ENCODE measurements at regions not wholly inside any gene's neighbourhood (a gene's known extent, or its start where the extent isn't known, plus 50 kb on each side); places are given as distances from the start of the nearest gene placed in this dataset.
"Not testable (repeated sequence)": the region's sequence is repeated elsewhere in the genome, so short reads cannot be mapped to it uniquely, and the experiment has no call there.

GRCh38 chr4:3875466-3875865 is 109.3 kb downstream of the ADRA2C start:
- Histone ChIP-seq H3K27me3 (ENCODE audit: control insufficient read depth, insufficient read depth, low read length) (peaks cover 5% of the 10 kb centered on the region; the same call in 1 of the 2 replicates), H3K36me3 (ENCODE audit: control insufficient read depth, insufficient read depth, low read length) (no peaks in the 10 kb centered on the region), H3K9me3 (ENCODE audit: control insufficient read depth, insufficient read depth, low read length) (no peaks in the 10 kb centered on the region), H3K4me1 (ENCODE audit: control insufficient read depth, insufficient read depth, low read length) (peaks cover 7% of the 10 kb centered on the region), H3K27ac (ENCODE audit: low read length) (no peak overlapping the region), H3K4me3 (ENCODE audit: low read length) (no peak overlapping the region)
- WGBS (ENCODE audit: insufficient coverage, insufficient read length), result no CpG with 5 or more reads among the region's 4 CpGs
- no peak for DNase-seq (ENCODE audit: low read depth, low spot score)

GRCh38 chr4:3876057-3876845 is 110.1 kb downstream of the ADRA2C start:
- not testable (repeated sequence) for H3K27ac ChIP-seq (ENCODE audit: low read length); H3K27me3 ChIP-seq (ENCODE audit: control insufficient read depth, insufficient read depth, low read length); H3K36me3 ChIP-seq (ENCODE audit: control insufficient read depth, insufficient read depth, low read length); H3K4me3 ChIP-seq (ENCODE audit: low read length); DNase-seq (ENCODE audit: low read depth, low spot score); H3K4me1 ChIP-seq (ENCODE audit: control insufficient read depth, insufficient read depth, low read length); H3K9me3 ChIP-seq (ENCODE audit: control insufficient read depth, insufficient read depth, low read length)
- no CpG with 5 or more reads among the region's 24 CpGs for WGBS (ENCODE audit: insufficient coverage, insufficient read length)

GRCh38 chr4:3877236-3877635 is 111.1 kb downstream of the ADRA2C start:
- Histone ChIP-seq H3K27ac (ENCODE audit: low read length) (no peak overlapping the region), H3K27me3 (ENCODE audit: control insufficient read depth, insufficient read depth, low read length) (peaks cover 4% of the 10 kb centered on the region; the same call in 1 of the 2 replicates), H3K4me1 (ENCODE audit: control insufficient read depth, insufficient read depth, low read length) (peaks cover 6% of the 10 kb centered on the region), H3K36me3 (ENCODE audit: control insufficient read depth, insufficient read depth, low read length) (no peaks in the 10 kb centered on the region), H3K4me3 (ENCODE audit: low read length) (no peak overlapping the region), H3K9me3 (ENCODE audit: control insufficient read depth, insufficient read depth, low read length) (no peaks in the 10 kb centered on the region)
- DNase-seq (ENCODE audit: low read depth, low spot score), result no peak

GRCh38 chr4:3877868-3878267 is 111.7 kb downstream of the ADRA2C start:
- DNase-seq (ENCODE audit: low read depth, low spot score), result no peak
- Histone ChIP-seq H3K27me3 (ENCODE audit: control insufficient read depth, insufficient read depth, low read length) (no peaks in the 10 kb centered on the region; the same call in 1 of the 2 replicates), H3K36me3 (ENCODE audit: control insufficient read depth, insufficient read depth, low read length) (no peaks in the 10 kb centered on the region), H3K9me3 (ENCODE audit: control insufficient read depth, insufficient read depth, low read length) (no peaks in the 10 kb centered on the region), H3K4me3 (ENCODE audit: low read length) (no peak overlapping the region), H3K4me1 (ENCODE audit: control insufficient read depth, insufficient read depth, low read length) (peaks cover 2% of the 10 kb centered on the region; the same call in 1 of the 2 replicates), H3K27ac (ENCODE audit: low read length) (no peak overlapping the region)
- no CpG with 5 or more reads among the region's 1 CpG for WGBS (ENCODE audit: insufficient coverage, insufficient read length)

- Histone ChIP-seq H3K27ac (ENCODE audit: low read length) (no peak overlapping the region), H3K4me3 (ENCODE audit: low read length) (no peak overlapping the region), H3K9me3 (ENCODE audit: control insufficient read depth, insufficient read depth, low read length) (no peaks in the 10 kb centered on the region), H3K4me1 (ENCODE audit: control insufficient read depth, insufficient read depth, low read length) (peaks cover 2% of the 10 kb centered on the region; the same call in 1 of the 2 replicates), H3K36me3 (ENCODE audit: control insufficient read depth, insufficient read depth, low read length) (no peaks in the 10 kb centered on the region), H3K27me3 (ENCODE audit: control insufficient read depth, insufficient read depth, low read length) (no peaks in the 10 kb centered on the region; the same call in 1 of the 2 replicates)
- no CpG with 5 or more reads among the region's 2 CpGs for WGBS (ENCODE audit: insufficient coverage, insufficient read length)
- no peak for DNase-seq (ENCODE audit: low read depth, low spot score)
Measured at GRCh38 chr4:3878678-3879077, 112.5 kb downstream of the ADRA2C start.

GRCh38 chr4:3879681-3880614 is 113.8 kb downstream of the ADRA2C start:
- Histone ChIP-seq H3K36me3 (ENCODE audit: control insufficient read depth, insufficient read depth, low read length) (no peaks in the 10 kb centered on the region), H3K4me3 (ENCODE audit: low read length) (no peak overlapping the region; the same call in 1 of the 2 replicates), H3K27me3 (ENCODE audit: control insufficient read depth, insufficient read depth, low read length) (no peaks in the 10 kb centered on the region; the same call in 1 of the 2 replicates), H3K9me3 (ENCODE audit: control insufficient read depth, insufficient read depth, low read length) (no peaks in the 10 kb centered on the region), H3K4me1 (ENCODE audit: control insufficient read depth, insufficient read depth, low read length) (peaks cover 2% of the 10 kb centered on the region; the same call in 1 of the 2 replicates), H3K27ac (ENCODE audit: low read length) (no peak overlapping the region)
- no CpG with 5 or more reads among the region's 46 CpGs for WGBS (ENCODE audit: insufficient coverage, insufficient read length)
- no peak for DNase-seq (ENCODE audit: low read depth, low spot score)

- Histone ChIP-seq H3K4me3 (ENCODE audit: low read length) (no peak overlapping the region; the same call in 1 of the 2 replicates), H3K4me1 (ENCODE audit: control insufficient read depth, insufficient read depth, low read length) (peaks cover 2% of the 10 kb centered on the region; the same call in 1 of the 2 replicates), H3K27me3 (ENCODE audit: control insufficient read depth, insufficient read depth, low read length) (no peaks in the 10 kb centered on the region; the same call in 1 of the 2 replicates), H3K36me3 (ENCODE audit: control insufficient read depth, insufficient read depth, low read length) (no peaks in the 10 kb centered on the region), H3K27ac (ENCODE audit: low read length) (no peak overlapping the region), H3K9me3 (ENCODE audit: control insufficient read depth, insufficient read depth, low read length) (no peaks in the 10 kb centered on the region)
- DNase-seq (ENCODE audit: low read depth, low spot score), result peak; percentile 84
- WGBS (ENCODE audit: insufficient coverage, insufficient read length), result no CpG with 5 or more reads among the region's 18 CpGs
Measured at GRCh38 chr4:3880615-3881120, 114.5 kb downstream of the ADRA2C start.

GRCh38 chr4:3882316-3882885 is 116.2 kb downstream of the ADRA2C start:
- not testable (repeated sequence) for H3K9me3 ChIP-seq (ENCODE audit: control insufficient read depth, insufficient read depth, low read length); H3K27me3 ChIP-seq (ENCODE audit: control insufficient read depth, insufficient read depth, low read length); H3K27ac ChIP-seq (ENCODE audit: low read length); H3K36me3 ChIP-seq (ENCODE audit: control insufficient read depth, insufficient read depth, low read length); H3K4me1 ChIP-seq (ENCODE audit: control insufficient read depth, insufficient read depth, low read length); DNase-seq (ENCODE audit: low read depth, low spot score); H3K4me3 ChIP-seq (ENCODE audit: low read length)
- WGBS (ENCODE audit: insufficient coverage, insufficient read length), result no CpG with 5 or more reads among the region's 12 CpGs

- not testable (repeated sequence) for H3K27ac ChIP-seq (ENCODE audit: low read length)
Measured at GRCh38 chr4:3884261-3884660, 118.1 kb downstream of the ADRA2C start.

GRCh38 chr4:3893590-3893989 is 127.4 kb downstream of the ADRA2C start:
- not testable (repeated sequence) for H3K4me1 ChIP-seq (ENCODE audit: control insufficient read depth, insufficient read depth, low read length); H3K36me3 ChIP-seq (ENCODE audit: control insufficient read depth, insufficient read depth, low read length); DNase-seq (ENCODE audit: low read depth, low spot score); H3K27ac ChIP-seq (ENCODE audit: low read length); H3K4me3 ChIP-seq (ENCODE audit: low read length); H3K27me3 ChIP-seq (ENCODE audit: control insufficient read depth, insufficient read depth, low read length); H3K9me3 ChIP-seq (ENCODE audit: control insufficient read depth, insufficient read depth, low read length)
- no CpG with 5 or more reads among the region's 8 CpGs for WGBS (ENCODE audit: insufficient coverage, insufficient read length)

More at GRCh38 chr4:3884261-3884660, 118.1 kb downstream of the ADRA2C start:
- not testable (repeated sequence) for DNase-seq (ENCODE audit: low read depth, low spot score); H3K36me3 ChIP-seq (ENCODE audit: control insufficient read depth, insufficient read depth, low read length); H3K9me3 ChIP-seq (ENCODE audit: control insufficient read depth, insufficient read depth, low read length); H3K4me1 ChIP-seq (ENCODE audit: control insufficient read depth, insufficient read depth, low read length); H3K4me3 ChIP-seq (ENCODE audit: low read length); H3K27me3 ChIP-seq (ENCODE audit: control insufficient read depth, insufficient read depth, low read length)
- no CpG with 5 or more reads among the region's 5 CpGs for WGBS (ENCODE audit: insufficient coverage, insufficient read length)
